Posterior vena cava (tissue), 2 donors: ENCODE measurements at regions not wholly inside any gene's neighbourhood (a gene's known extent, or its start where the extent isn't known, plus 50 kb on each side); places are given as distances from the start of the nearest gene placed in this dataset.

Source experiments
- DNase-seq: peaks from one replicate; pipeline ENCODE4 v3.0.0-alpha.2; 2020; ENCODE audit warnings: low spot score
- intact Hi-C, 2 donors: fragments of 100-400 bp; cut with DNase I; formaldehyde crosslinking; loops; one replicate each; pipeline versions ENCODE4 v1.14.1 to v1.14.2; 2022 to 2023
- donor health status: DM: yes; HTN: yes; CAD: no.
- donor health status: DM: yes; HTN: yes; CAD: no.

- no peak for DNase-seq
- intact Hi-C loops: no loop called here
Measured at GRCh38 chr6:71106276-71106675, 149.4 kb upstream of the B3GAT2 start.

GRCh38 chr6:71107911-71108420 is 151.1 kb upstream of the B3GAT2 start:
- no peak for DNase-seq
- intact Hi-C loops: no loop called here

- DNase-seq: no peak
- intact Hi-C loops: no loop called here
Measured at GRCh38 chr6:71114544-71114943, 157.7 kb upstream of the B3GAT2 start.

GRCh38 chr6:71114986-71115385 is 158.1 kb upstream of the B3GAT2 start:
- intact Hi-C loops: no loop called here
- no peak for DNase-seq

GRCh38 chr6:71119560-71119959 is 162.7 kb upstream of the B3GAT2 start:
- intact Hi-C loops: no loop called here
- DNase-seq: no peak

- DNase-seq: no peak
- intact Hi-C loops: no loop called here
Measured at GRCh38 chr6:71123051-71123450, 165.6 kb upstream of the OGFRL1 start.

- intact Hi-C loops: no loop called here
- DNase-seq: no peak
Measured at GRCh38 chr6:71124340-71124739, 164.3 kb upstream of the OGFRL1 start.

- DNase-seq: no peak
Measured at GRCh38 chr6:71125216-71125615, 163.4 kb upstream of the OGFRL1 start.

GRCh38 chr6:71126506-71126905 is 162.1 kb upstream of the OGFRL1 start:
- DNase-seq: no peak
- intact Hi-C loops: no loop called here

More at GRCh38 chr6:71125216-71125615, 163.4 kb upstream of the OGFRL1 start:
- intact Hi-C loops: no loop called here

GRCh38 chr6:71127374-71127773 is 161.2 kb upstream of the OGFRL1 start:
- no peak for DNase-seq
- intact Hi-C loops: no loop called here

- intact Hi-C loops: loop anchor here in 1 of 2 donors (10.0 kb wide), 1 partner anchor 1995 kb away; no protein-coding TSS in a partner anchor
Measured at GRCh38 chr6:71130277-71130676, 158.3 kb upstream of the OGFRL1 start.

GRCh38 chr6:71134929-71135642 is 153.5 kb upstream of the OGFRL1 start:
- intact Hi-C loops: loop anchor here in 1 of 2 donors (10.0 kb wide), 1 partner anchor 1990 kb away; no protein-coding TSS in a partner anchor
- no peak for DNase-seq

More at GRCh38 chr6:71130277-71130676, 158.3 kb upstream of the OGFRL1 start:
- DNase-seq: no peak

GRCh38 chr6:71137973-71138372 is 150.6 kb upstream of the OGFRL1 start:
- DNase-seq: no peak
- intact Hi-C loops: loop anchor here in 1 of 2 donors (10.0 kb wide), 1 partner anchor 1987 kb away; no protein-coding TSS in a partner anchor

- DNase-seq: no peak
- intact Hi-C loops: loop anchor here in 1 of 2 donors (10.0 kb wide), 1 partner anchor 1986 kb away; no protein-coding TSS in a partner anchor
Measured at GRCh38 chr6:71138376-71138775, 150.2 kb upstream of the OGFRL1 start.

GRCh38 chr6:71139249-71139648 is 149.4 kb upstream of the OGFRL1 start:
- intact Hi-C loops: loop anchor here in 1 of 2 donors (10.0 kb wide), 1 partner anchor 1986 kb away; no protein-coding TSS in a partner anchor
- no peak for DNase-seq

GRCh38 chr6:71153755-71154325 is 134.8 kb upstream of the OGFRL1 start:
- intact Hi-C loops: no loop called here
- DNase-seq: no peak

GRCh38 chr6:71157345-71157744 is 131.3 kb upstream of the OGFRL1 start:
- DNase-seq: no peak
- intact Hi-C loops: no loop called here

- DNase-seq: no peak
Measured at GRCh38 chr6:71164890-71165289, 123.7 kb upstream of the OGFRL1 start.

GRCh38 chr6:71168233-71168765 is 120.3 kb upstream of the OGFRL1 start:
- no peak for DNase-seq
- intact Hi-C loops: loop anchor here in 1 of 2 donors (10.0 kb wide), 1 partner anchor 583 kb away; no protein-coding TSS in a partner anchor

More at GRCh38 chr6:71164890-71165289, 123.7 kb upstream of the OGFRL1 start:
- intact Hi-C loops: loop anchor here in 1 of 2 donors (10.0 kb wide), 1 partner anchor 580 kb away; no protein-coding TSS in a partner anchor

GRCh38 chr6:71171497-71172070 is 117.0 kb upstream of the OGFRL1 start:
- intact Hi-C loops: no loop called here
- DNase-seq: no peak
